ENCODE measurements at regions not wholly inside any gene's neighbourhood (a gene's known extent, or its start where the extent isn't known, plus 50 kb on each side); places are given as distances from the start of the nearest gene placed in this dataset.

GRCh38 chr2:58514252-58514651 is 273.1 kb upstream of the FANCL start:
- H3K4me1 ChIP-seq = no peaks in the 10 kb centered on the region
- no peak for DNase-seq
- no peaks in the 10 kb centered on the region for H3K36me3 ChIP-seq
- H3K27me3 ChIP-seq = no peaks in the 10 kb centered on the region
- TF ChIP-seq POLR2A (IDR thresholded peaks at IDR 0.05) = no peak
- no peak for TF ChIP-seq CTCF (IDR thresholded peaks at IDR 0.05)
- no peak overlapping the region for H3K4me3 ChIP-seq
- H3K27ac ChIP-seq = no peak overlapping the region
- H3K9me3 ChIP-seq = no peaks in the 10 kb centered on the region

- TF ChIP-seq POLR2A (IDR thresholded peaks at IDR 0.05) = no peak
- TF ChIP-seq CTCF (IDR thresholded peaks at IDR 0.05) = no peak
- H3K4me1 ChIP-seq = no peaks in the 10 kb centered on the region
- H3K36me3 ChIP-seq = no peaks in the 10 kb centered on the region
- H3K27ac ChIP-seq = no peak overlapping the region
- no peaks in the 10 kb centered on the region for H3K9me3 ChIP-seq
- DNase-seq = no peak
- no peak overlapping the region for H3K4me3 ChIP-seq
- no peaks in the 10 kb centered on the region for H3K27me3 ChIP-seq
These were observed 271.8 kb upstream of the FANCL start for GRCh38 chr2:58512878-58513277.

GRCh38 chr2:58508006-58508405 is 266.9 kb upstream of the FANCL start:
- no peaks in the 10 kb centered on the region for H3K36me3 ChIP-seq
- H3K27me3 ChIP-seq = no peaks in the 10 kb centered on the region
- no peak overlapping the region for H3K4me3 ChIP-seq
- DNase-seq = no peak
- no peak overlapping the region for H3K27ac ChIP-seq
- no peaks in the 10 kb centered on the region for H3K4me1 ChIP-seq
- H3K9me3 ChIP-seq = no peaks in the 10 kb centered on the region
- TF ChIP-seq POLR2A (IDR thresholded peaks at IDR 0.05) = no peak
- no peak for TF ChIP-seq CTCF (IDR thresholded peaks at IDR 0.05)

- Histone ChIP-seq H3K27me3 (no peaks in the 10 kb centered on the region), H3K27ac (no peak overlapping the region), H3K4me3 (no peak overlapping the region), H3K36me3 (no peaks in the 10 kb centered on the region), H3K4me1 (no peaks in the 10 kb centered on the region), H3K9me3 (no peaks in the 10 kb centered on the region)
- no peak for DNase-seq
- TF ChIP-seq POLR2A (IDR thresholded peaks at IDR 0.05) (no peak), CTCF (IDR thresholded peaks at IDR 0.05) (no peak)
These were observed 262.8 kb upstream of the FANCL start for GRCh38 chr2:58503918-58504317.

- no peak for TF ChIP-seq CTCF (IDR thresholded peaks at IDR 0.05)
- no peak for TF ChIP-seq POLR2A (IDR thresholded peaks at IDR 0.05)
- Histone ChIP-seq H3K9me3 (no peaks in the 10 kb centered on the region), H3K4me3 (no peak overlapping the region), H3K27ac (no peak overlapping the region), H3K36me3 (no peaks in the 10 kb centered on the region), H3K27me3 (no peaks in the 10 kb centered on the region), H3K4me1 (no peaks in the 10 kb centered on the region)
- DNase-seq = no peak
These were observed 261.8 kb upstream of the FANCL start for GRCh38 chr2:58502931-58503330.

Data from Peyer's patch (tissue), 4 donors.